ENCODE measurements at regions not wholly inside any gene's neighbourhood (a gene's known extent, or its start where the extent isn't known, plus 50 kb on each side); places are given as distances from the start of the nearest gene placed in this dataset.

GRCh38 chr22:34973016-34973415 lies 92.9 kb upstream of the ISX start:
- H3K27me3 Mint-ChIP-seq (ENCODE audit: low read depth), result no peaks in the 10 kb centered on the region
- DNase-seq (ENCODE audit: low spot score), result no peak
- H3K9me3 Mint-ChIP-seq, result peaks cover 14% of the 10 kb centered on the region

GRCh38 chr22:34973926-34974325 lies 92.0 kb upstream of the ISX start:
- Mint-ChIP-seq H3K27ac (no peak overlapping the region), H3K4me1 (ENCODE audit: low read depth) (no peaks in the 10 kb centered on the region), H3K4me3 (no peak overlapping the region), H3K27me3 (ENCODE audit: low read depth) (no peaks in the 10 kb centered on the region), H3K9me3 (peaks cover 14% of the 10 kb centered on the region), H3K36me3 (ENCODE audit: low read depth) (no peaks in the 10 kb centered on the region)
- DNase-seq (ENCODE audit: low spot score), result no peak

More at GRCh38 chr22:34973016-34973415, 92.9 kb upstream of the ISX start:
- H3K27ac Mint-ChIP-seq, result no peak overlapping the region
- no peak overlapping the region for H3K4me3 Mint-ChIP-seq
- no peaks in the 10 kb centered on the region for H3K4me1 Mint-ChIP-seq (ENCODE audit: low read depth)
- H3K36me3 Mint-ChIP-seq (ENCODE audit: low read depth), result no peaks in the 10 kb centered on the region

- Mint-ChIP-seq H3K9me3 (peaks cover 14% of the 10 kb centered on the region), H3K27ac (no peak overlapping the region), H3K4me3 (no peak overlapping the region), H3K36me3 (ENCODE audit: low read depth) (no peaks in the 10 kb centered on the region), H3K27me3 (ENCODE audit: low read depth) (no peaks in the 10 kb centered on the region), H3K4me1 (ENCODE audit: low read depth) (no peaks in the 10 kb centered on the region)
- DNase-seq (ENCODE audit: low spot score), result no peak
Measured at GRCh38 chr22:34975721-34976120, 90.2 kb upstream of the ISX start.

GRCh38 chr22:34976474-34976873 lies 89.5 kb upstream of the ISX start:
- H3K27ac Mint-ChIP-seq, result no peak overlapping the region
- H3K4me3 Mint-ChIP-seq, result no peak overlapping the region
- no peaks in the 10 kb centered on the region for H3K36me3 Mint-ChIP-seq (ENCODE audit: low read depth)
- no peak for DNase-seq (ENCODE audit: low spot score)
- H3K9me3 Mint-ChIP-seq, result peaks cover 14% of the 10 kb centered on the region
- H3K27me3 Mint-ChIP-seq (ENCODE audit: low read depth), result no peaks in the 10 kb centered on the region
- H3K4me1 Mint-ChIP-seq (ENCODE audit: low read depth), result no peaks in the 10 kb centered on the region

GRCh38 chr22:34976886-34977285 lies 89.1 kb upstream of the ISX start:
- no peak for DNase-seq (ENCODE audit: low spot score)
- no peak overlapping the region for H3K27ac Mint-ChIP-seq
- no peaks in the 10 kb centered on the region for H3K4me1 Mint-ChIP-seq (ENCODE audit: low read depth)
- H3K36me3 Mint-ChIP-seq (ENCODE audit: low read depth), result no peaks in the 10 kb centered on the region
- H3K27me3 Mint-ChIP-seq (ENCODE audit: low read depth), result no peaks in the 10 kb centered on the region
- peaks cover 14% of the 10 kb centered on the region for H3K9me3 Mint-ChIP-seq
- H3K4me3 Mint-ChIP-seq, result no peak overlapping the region

- H3K27ac Mint-ChIP-seq, result no peak overlapping the region
- peaks cover 14% of the 10 kb centered on the region for H3K9me3 Mint-ChIP-seq
- no peaks in the 10 kb centered on the region for H3K4me1 Mint-ChIP-seq (ENCODE audit: low read depth)
- DNase-seq (ENCODE audit: low spot score), result no peak
- H3K36me3 Mint-ChIP-seq (ENCODE audit: low read depth), result no peaks in the 10 kb centered on the region
- no peaks in the 10 kb centered on the region for H3K27me3 Mint-ChIP-seq (ENCODE audit: low read depth)
- no peak overlapping the region for H3K4me3 Mint-ChIP-seq
Measured at GRCh38 chr22:34986523-34986922, 79.4 kb upstream of the ISX start.

- H3K9me3 Mint-ChIP-seq, result no peaks in the 10 kb centered on the region
Measured at GRCh38 chr22:34992672-34993071, 73.3 kb upstream of the ISX start.

GRCh38 chr22:34993548-34993947 lies 72.4 kb upstream of the ISX start:
- Mint-ChIP-seq H3K4me1 (ENCODE audit: low read depth) (no peaks in the 10 kb centered on the region), H3K4me3 (no peak overlapping the region), H3K36me3 (ENCODE audit: low read depth) (no peaks in the 10 kb centered on the region), H3K27me3 (ENCODE audit: low read depth) (no peaks in the 10 kb centered on the region), H3K9me3 (no peaks in the 10 kb centered on the region), H3K27ac (no peak overlapping the region)
- DNase-seq (ENCODE audit: low spot score), result no peak

More at GRCh38 chr22:34992672-34993071, 73.3 kb upstream of the ISX start:
- Mint-ChIP-seq H3K36me3 (ENCODE audit: low read depth) (no peaks in the 10 kb centered on the region), H3K4me3 (no peak overlapping the region), H3K27me3 (ENCODE audit: low read depth) (no peaks in the 10 kb centered on the region), H3K4me1 (ENCODE audit: low read depth) (no peaks in the 10 kb centered on the region), H3K27ac (no peak overlapping the region)
- DNase-seq (ENCODE audit: low spot score), result no peak

- no peaks in the 10 kb centered on the region for H3K36me3 Mint-ChIP-seq (ENCODE audit: low read depth)
- H3K27ac Mint-ChIP-seq, result no peak overlapping the region
- no peaks in the 10 kb centered on the region for H3K4me1 Mint-ChIP-seq (ENCODE audit: low read depth)
- no peaks in the 10 kb centered on the region for H3K9me3 Mint-ChIP-seq
- no peak for DNase-seq (ENCODE audit: low spot score)
- no peak overlapping the region for H3K4me3 Mint-ChIP-seq
- H3K27me3 Mint-ChIP-seq (ENCODE audit: low read depth), result no peaks in the 10 kb centered on the region
Measured at GRCh38 chr22:34997633-34998299, 68.2 kb upstream of the ISX start.

GRCh38 chr22:34998921-34999320 lies 67.0 kb upstream of the ISX start:
- H3K27ac Mint-ChIP-seq, result no peak overlapping the region
- no peak for DNase-seq (ENCODE audit: low spot score)
- no peaks in the 10 kb centered on the region for H3K4me1 Mint-ChIP-seq (ENCODE audit: low read depth)
- H3K9me3 Mint-ChIP-seq, result no peaks in the 10 kb centered on the region
- no peak overlapping the region for H3K4me3 Mint-ChIP-seq
- no peaks in the 10 kb centered on the region for H3K27me3 Mint-ChIP-seq (ENCODE audit: low read depth)
- no peaks in the 10 kb centered on the region for H3K36me3 Mint-ChIP-seq (ENCODE audit: low read depth)

GRCh38 chr22:35008213-35008612 lies 57.7 kb upstream of the ISX start:
- no peaks in the 10 kb centered on the region for H3K27me3 Mint-ChIP-seq (ENCODE audit: low read depth)
- H3K27ac Mint-ChIP-seq, result no peak overlapping the region
- no peak for DNase-seq (ENCODE audit: low spot score)
- H3K9me3 Mint-ChIP-seq, result no peaks in the 10 kb centered on the region
- no peaks in the 10 kb centered on the region for H3K4me1 Mint-ChIP-seq (ENCODE audit: low read depth)
- H3K4me3 Mint-ChIP-seq, result no peak overlapping the region
- H3K36me3 Mint-ChIP-seq (ENCODE audit: low read depth), result no peaks in the 10 kb centered on the region

GRCh38 chr22:35010543-35010942 lies 55.4 kb upstream of the ISX start:
- no peak for DNase-seq (ENCODE audit: low spot score)
- Mint-ChIP-seq H3K36me3 (ENCODE audit: low read depth) (no peaks in the 10 kb centered on the region), H3K4me1 (ENCODE audit: low read depth) (no peaks in the 10 kb centered on the region), H3K27me3 (ENCODE audit: low read depth) (no peaks in the 10 kb centered on the region), H3K27ac (no peak overlapping the region), H3K9me3 (no peaks in the 10 kb centered on the region), H3K4me3 (no peak overlapping the region)

- H3K4me1 Mint-ChIP-seq (ENCODE audit: low read depth), result no peaks in the 10 kb centered on the region
- H3K27me3 Mint-ChIP-seq (ENCODE audit: low read depth), result no peaks in the 10 kb centered on the region
- no peaks in the 10 kb centered on the region for H3K9me3 Mint-ChIP-seq
- H3K4me3 Mint-ChIP-seq, result no peak overlapping the region
- H3K36me3 Mint-ChIP-seq (ENCODE audit: low read depth), result no peaks in the 10 kb centered on the region
- H3K27ac Mint-ChIP-seq, result no peak overlapping the region
- DNase-seq (ENCODE audit: low spot score), result no peak
Measured at GRCh38 chr22:35014812-35015211, 51.1 kb upstream of the ISX start.

Measured in T-helper 2 cell treated with Interferon-gamma antibody and Interleukin-4, amounts not matched to agents 5 μg/mL and 100 μg/mL, for 36 hours (primary cell).